GM12878 (cell line): ENCODE measurements at regions not wholly inside any gene's neighbourhood (a gene's known extent, or its start where the extent isn't known, plus 50 kb on each side); places are given as distances from the start of the nearest gene placed in this dataset.

Experiments
- ATAC-seq: fragments of 200-7000 bp; cut with Tn5 transposase; 3 replicates; pipeline ENCODE4 v1.9.1; 2020; ENCODE audit warnings: mild to moderate bottlenecking, moderate library complexity
- BruUV-seq: library from RNA; stranded (reverse); fragments of 400-500 nt; replicated peaks from 2 replicates; lab custom pipeline; 2021; lab: Mats Ljungman, UMichigan
- CTCF ChIA-PET: fragments of 300-600 bp; sonication (Branson Sonifier 250); formaldehyde crosslinking; extraction: SDS; loops from one replicate; lab custom pipeline; 2021; ENCODE audit warnings: inconsistent platforms; lab: Yijun Ruan, JAX
- POLR2A ChIA-PET: fragments of 350-600 bp; formaldehyde crosslinking; extraction: SDS; loops from one replicate; lab custom pipeline; 2021; ENCODE audit warnings: inconsistent platforms; lab: Charles Lee
- RAD21 ChIA-PET: fragments of 300-600 bp; sonication (Branson Sonifier 250); formaldehyde crosslinking; loops from one replicate; lab custom pipeline; 2023; ENCODE audit warnings: antibody characterized with exemption; ENCODE audit not compliant: unreplicated experiment; lab: Charles Lee
- SMC1A ChIA-PET: fragments of 300-600 bp; sonication (Branson Sonifier 250); formaldehyde crosslinking; loops from one replicate; lab custom pipeline; 2023; ENCODE audit not compliant: unreplicated experiment, uncharacterized antibody; lab: Charles Lee
- DNase-seq: peaks from one replicate; pipeline ENCODE4 v3.0.0-alpha.2; 2011; ENCODE audit warnings: low read depth, low spot score
- FAIRE-seq: peaks from 3 replicates; lab custom pipeline; 2011; peaks lifted over from hg19 to GRCh38; lab: Jason Lieb, UNC
- H2AFZ ChIP-seq: 2 replicates; pipeline ENCODE4 v1.6.0; 2011; ENCODE audit warnings: low read depth, low read length, control low read depth; ENCODE audit not compliant: control insufficient read depth
- H3K27ac ChIP-seq: 2 replicates; pipeline ENCODE4 v1.5.1; 2011; ENCODE audit warnings: control low read depth; ENCODE audit not compliant: control insufficient read depth, insufficient read depth
- H3K27me3 ChIP-seq, 2 experiments: replicated peaks in 1 of 2; 2 replicates each; pipeline versions ENCODE4 v1.6.0 to v1.6.1; 2011; ENCODE audit warnings: low read length in 1 of 2; ENCODE audit not compliant: control insufficient read depth in 2 of 2, insufficient read depth in 2 of 2
- H3K36me3 ChIP-seq, 2 experiments: 2 replicates each; pipeline ENCODE4 v1.5.1; 2011; ENCODE audit warnings: low read length in 1 of 2; ENCODE audit not compliant: control insufficient read depth in 2 of 2, insufficient read depth in 2 of 2
- H3K4me1 ChIP-seq: 2 replicates; pipeline ENCODE4 v1.6.1; 2011; ENCODE audit warnings: mild to moderate bottlenecking, low read length, moderate library complexity, mixed read lengths; ENCODE audit not compliant: control insufficient read depth, insufficient read depth
- H3K4me2 ChIP-seq: 2 replicates; pipeline ENCODE4 v1.6.0; 2011; ENCODE audit warnings: control low read depth; ENCODE audit not compliant: control insufficient read depth, insufficient read depth
- H3K4me3 ChIP-seq: fragments of 200-600 bp; sonication (generic); 2 replicates; pipeline ENCODE4 v1.5.1; 2016
- H3K79me2 ChIP-seq: 2 replicates; pipeline ENCODE4 v1.6.0; 2011; ENCODE audit warnings: low read length; ENCODE audit not compliant: control insufficient read depth, insufficient read depth
- H3K9ac ChIP-seq: 2 replicates; pipeline ENCODE4 v1.8.0; 2011; ENCODE audit warnings: low read length, control low read depth, mixed read lengths; ENCODE audit not compliant: control insufficient read depth, insufficient read depth
- H3K9me3 ChIP-seq: replicated peaks from 3 replicates; pipeline ENCODE4 v1.5.1; 2011; ENCODE audit warnings: mild to moderate bottlenecking, low read length; ENCODE audit not compliant: control insufficient read depth, insufficient read depth
- H4K20me1 ChIP-seq: 2 replicates; pipeline ENCODE4 v1.6.0; 2011; ENCODE audit not compliant: control insufficient read depth, insufficient read depth
- CBX3 ChIP-seq: fragments of 200-600 bp; sonication (generic); IDR thresholded peaks from 2 replicates; pipeline ENCODE4 v1.6.1; 2016; ENCODE audit warnings: low read depth, borderline replicate concordance
- EZH2 ChIP-seq: IDR thresholded peaks from 2 replicates; pipeline ENCODE4 v1.6.1; 2012; ENCODE audit warnings: low read depth, mild to moderate bottlenecking, control low read depth, inconsistent platforms, low read length, borderline replicate concordance; ENCODE audit not compliant: control insufficient read depth
- JUND ChIP-seq: IDR thresholded peaks from 2 replicates; pipeline ENCODE4 v1.6.1; 2012; ENCODE audit warnings: low read depth, mild to moderate bottlenecking, low read length, improper control_type of control experiment, moderate library complexity
- NRF1 ChIP-seq: conservative IDR thresholded peaks from 2 replicates; pipeline ENCODE4 v1.6.1; 2011; ENCODE audit warnings: mild to moderate bottlenecking, low read depth, low read length, improper control_type of control experiment
- PML ChIP-seq: IDR thresholded peaks from 2 replicates; pipeline ENCODE4 v1.6.1; 2012; ENCODE audit warnings: low read length, inconsistent platforms
- RBBP5 ChIP-seq: fragments of 200-600 bp; sonication (generic); conservative IDR thresholded peaks from 2 replicates; pipeline ENCODE4 v1.6.1; 2016
- ZNF217 ChIP-seq: fragments of 450-650 bp; IDR thresholded peaks from 2 replicates; pipeline ENCODE4 v1.6.1; 2017; ENCODE audit warnings: antibody characterized with exemption, mild to moderate bottlenecking
- ZNF592 ChIP-seq: fragments of 450-650 bp; IDR thresholded peaks from 2 replicates; pipeline ENCODE4 v1.6.1; 2017; ENCODE audit warnings: mild to moderate bottlenecking, moderate library complexity
- WGBS: methylation state at CpG from one replicate; pipeline ENCODE4 v1.1.6; 2016; ENCODE audit warnings: low lambda C conversion rate; ENCODE audit not compliant: insufficient replicate concordance, insufficient coverage; ENCODE audit errors: missing lambda C conversion rate; 5-methylcytosine and 5-hydroxymethylcytosine counted together
- in situ Hi-C: fragments of 300-500 bp; cut with MboI; formaldehyde crosslinking; loops from 9 replicates; pipeline ENCODE4 v1.14.3; 2018; ENCODE audit warnings: mixed read lengths
- intact Hi-C: fragments of 100-400 bp; cut with micrococcal nuclease; formaldehyde crosslinking; loops from one replicate; pipeline ENCODE4 v1.14.2; 2022; ENCODE audit not compliant: unreplicated experiment

DNA sequence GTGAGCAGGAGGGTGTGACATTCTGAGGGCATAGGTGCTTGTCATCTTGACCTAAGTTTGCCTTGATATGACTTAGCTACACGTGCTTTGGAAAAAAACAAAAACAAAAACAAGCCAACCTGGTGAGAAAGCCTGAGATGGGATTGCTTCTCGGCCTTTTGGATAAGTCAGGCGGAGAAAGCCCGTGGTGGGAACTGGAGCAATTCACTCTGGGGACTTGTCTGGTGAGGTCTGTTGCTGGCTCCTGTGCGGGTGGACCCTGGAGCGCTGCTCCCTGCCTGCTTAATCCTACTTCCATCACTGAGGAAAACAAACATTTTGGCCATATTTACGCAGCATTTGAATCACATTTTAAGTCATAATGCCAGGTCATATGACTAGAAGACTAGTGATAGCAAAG lies 100.3 kb downstream of the SNX19 start:
- CTCF ChIA-PET: interaction anchor here (1.0 kb wide), 1 partner anchor 46 kb away, joined by 4 read pairs; no protein-coding TSS in a partner anchor
- Histone ChIP-seq H3K36me3 (no peaks in the 10 kb centered on the region), H3K9me3 (no peaks in the 10 kb centered on the region), H3K27me3 (peaks cover 0 to 5% of the 10 kb centered on the region in 2 experiments; a peak in 2 of 4 replicates), H3K27ac (no peak overlapping the region), H3K79me2 (no peaks in the 10 kb centered on the region), H2AFZ (no peak overlapping the region), H3K4me2 (no peak overlapping the region), H3K9ac (no peak overlapping the region), H3K4me1 (no peaks in the 10 kb centered on the region), H4K20me1 (no peaks in the 10 kb centered on the region), H3K4me3 (no peak overlapping the region)
- intact Hi-C loops (no loop called here), in situ Hi-C loops (no loop called here)
- ATAC-seq: no peak
- POLR2A ChIA-PET: no interaction called here
- 11% methylated on average over 7 of the region's 7 CpGs for WGBS
- FAIRE-seq: no peak
- SMC1A ChIA-PET: no interaction called here
- DNase-seq: no peak
- RAD21 ChIA-PET: no interaction called here
- TF ChIP-seq NRF1 (no peak), PML (no peak), CBX3 (no peak), ZNF217 (no peak), JUND (no peak), RBBP5 (no peak), ZNF592 (no peak), EZH2 (no peak)
- no TSS peak for BruUV-seq
